Erythroblast (primary cell): ENCODE measurements at regions not wholly inside any gene's neighbourhood (a gene's known extent, or its start where the extent isn't known, plus 50 kb on each side); places are given as distances from the start of the nearest gene placed in this dataset.

Experiments used
- GATA1 ChIP-seq: IDR thresholded peaks from 2 replicates; pipeline ENCODE4 v1.6.1; 2011; ENCODE audit warnings: low read depth, mild to moderate bottlenecking, control low read depth, low read length, moderate library complexity
- POLR2A ChIP-seq: IDR thresholded peaks from 2 replicates; pipeline ENCODE4 v1.6.1; 2011; ENCODE audit warnings: mild to moderate bottlenecking, low read length

GRCh38 chr20:52064931-52065330, 126.6 kb downstream of the ZFP64 start:
- TF ChIP-seq POLR2A = no peak
- no peak for TF ChIP-seq GATA1
